ENCODE measurements at regions not wholly inside any gene's neighbourhood (a gene's known extent, or its start where the extent isn't known, plus 50 kb on each side); places are given as distances from the start of the nearest gene placed in this dataset.

GRCh38 chr13:107258599-107259187, 690.8 kb upstream of the ARGLU1 start (continued):
- TF ChIP-seq CREB5 (CRISPR knock-in tag; IDR thresholded peaks at IDR 0.05; ENCODE audit: low read depth) (no peak), ISL1 (CRISPR knock-in tag; IDR thresholded peaks at IDR 0.05) (no peak), ZC3H10 (CRISPR knock-in tag; IDR thresholded peaks at IDR 0.05) (no peak), ARNTL (CRISPR knock-in tag; IDR thresholded peaks at IDR 0.05; ENCODE audit: borderline replicate concordance, low read depth) (no peak), ZFP3 (CRISPR knock-in tag; IDR thresholded peaks at IDR 0.05) (no peak), PATZ1 (CRISPR knock-in tag; IDR thresholded peaks at IDR 0.05; ENCODE audit: borderline replicate concordance) (no peak)

GRCh38 chr13:107254392-107254791, 686.5 kb upstream of the ARGLU1 start:
- ATAC-seq = no peak
- TF ChIP-seq CREB5 (CRISPR knock-in tag; IDR thresholded peaks at IDR 0.05; ENCODE audit: low read depth) (no peak), TSHZ2 (CRISPR knock-in tag; IDR thresholded peaks at IDR 0.05) (no peak), CSRNP3 (CRISPR knock-in tag; IDR thresholded peaks at IDR 0.05) (no peak), ZFP30 (CRISPR knock-in tag; IDR thresholded peaks at IDR 0.05) (no peak), ISL1 (CRISPR knock-in tag; IDR thresholded peaks at IDR 0.05) (no peak), ZFP3 (CRISPR knock-in tag; IDR thresholded peaks at IDR 0.05) (no peak), CSDC2 (CRISPR knock-in tag; IDR thresholded peaks at IDR 0.05) (no peak)

- TF ChIP-seq POU6F1 (CRISPR knock-in tag; IDR thresholded peaks at IDR 0.05; ENCODE audit: borderline replicate concordance, low read depth) (no peak), CREB5 (CRISPR knock-in tag; IDR thresholded peaks at IDR 0.05; ENCODE audit: low read depth) (no peak), ARNTL (CRISPR knock-in tag; IDR thresholded peaks at IDR 0.05; ENCODE audit: borderline replicate concordance, low read depth) (no peak), SNAI2 (CRISPR knock-in tag; IDR thresholded peaks at IDR 0.05) (no peak), PATZ1 (CRISPR knock-in tag; IDR thresholded peaks at IDR 0.05; ENCODE audit: borderline replicate concordance) (no peak), ZNF70 (CRISPR knock-in tag; IDR thresholded peaks at IDR 0.05) (no peak), BACH2 (CRISPR knock-in tag; IDR thresholded peaks at IDR 0.05; ENCODE audit: borderline replicate concordance) (no peak), CSRNP3 (CRISPR knock-in tag; IDR thresholded peaks at IDR 0.05) (no peak), ZFP30 (CRISPR knock-in tag; IDR thresholded peaks at IDR 0.05) (no peak)
These were observed 684.5 kb upstream of the ARGLU1 start for GRCh38 chr13:107252428-107252827.

More at GRCh38 chr13:107252428-107252827, 684.5 kb upstream of the ARGLU1 start:
- no peak for ATAC-seq
